Hepatocyte (in vitro differentiated cells): ENCODE measurements at regions not wholly inside any gene's neighbourhood (a gene's known extent, or its start where the extent isn't known, plus 50 kb on each side); places are given as distances from the start of the nearest gene placed in this dataset.

ENCODE experiments used
- DNase-seq: peaks from one replicate; pipeline ENCODE4 v3.0.0-alpha.2; 2016; ENCODE audit warnings: low spot score
- H2AFZ ChIP-seq: fragments of 200-600 bp; sonication (generic); 2 replicates; pipeline ENCODE4 v1.6.0; 2016; ENCODE audit warnings: antibody characterized with exemption, mild to moderate bottlenecking
- H3K27ac ChIP-seq: fragments of 200-600 bp; sonication (generic); 2 replicates; pipeline ENCODE4 v1.5.1; 2016; ENCODE audit warnings: mild to moderate bottlenecking
- H3K27me3 ChIP-seq: fragments of 200-600 bp; sonication (generic); 2 replicates; pipeline ENCODE4 v1.6.1; 2016
- H3K36me3 ChIP-seq: fragments of 200-600 bp; sonication (generic); replicated peaks from 2 replicates; pipeline ENCODE4 v1.5.1; 2016; ENCODE audit warnings: low read depth; ENCODE audit not compliant: insufficient read depth
- H3K4me1 ChIP-seq: fragments of 200-600 bp; sonication (generic); 2 replicates; pipeline ENCODE4 v1.5.1; 2016; ENCODE audit warnings: mild to moderate bottlenecking, moderate library complexity; ENCODE audit not compliant: insufficient read depth
- H3K4me2 ChIP-seq: fragments of 200-600 bp; sonication (generic); 2 replicates; pipeline ENCODE4 v1.6.0; 2016
- H3K4me3 ChIP-seq: fragments of 200-600 bp; sonication (generic); 2 replicates; pipeline ENCODE4 v1.5.1; 2016; ENCODE audit warnings: mild to moderate bottlenecking
- H3K79me2 ChIP-seq: fragments of 200-600 bp; sonication (generic); 2 replicates; pipeline ENCODE4 v1.6.0; 2017; ENCODE audit warnings: mild to moderate bottlenecking
- H3K9me2 ChIP-seq: fragments of 200-600 bp; sonication (generic); replicated peaks from 2 replicates; pipeline ENCODE4 v1.6.0; 2017; ENCODE audit warnings: mild to moderate bottlenecking; ENCODE audit not compliant: insufficient read depth
- H3K9me3 ChIP-seq: fragments of 200-600 bp; sonication (generic); 2 replicates; pipeline ENCODE4 v1.5.1; 2016; ENCODE audit warnings: low read depth, mild to moderate bottlenecking
- H4K20me1 ChIP-seq: fragments of 200-600 bp; sonication (generic); 2 replicates; pipeline ENCODE4 v1.6.0; 2016; ENCODE audit warnings: mild to moderate bottlenecking; ENCODE audit not compliant: insufficient read depth, poor library complexity, severe bottlenecking
- EZH2 ChIP-seq: fragments of 200-600 bp; sonication (generic); IDR thresholded peaks from 2 replicates; pipeline ENCODE4 v1.6.1; 2016; ENCODE audit warnings: antibody characterized with exemption, mild to moderate bottlenecking, borderline replicate concordance
- EZH2phosphoT487 ChIP-seq: fragments of 200-600 bp; sonication (generic); IDR thresholded peaks from one replicate; pipeline ENCODE4 v1.6.1; 2018; ENCODE audit warnings: antibody characterized with exemption, mild to moderate bottlenecking, low read depth, moderate library complexity; ENCODE audit not compliant: unreplicated experiment, severe bottlenecking
- WGBS: methylation state at CpG from one replicate; pipeline ENCODE4 v1.1.6; 2016; ENCODE audit warnings: low lambda C conversion rate; ENCODE audit errors: missing lambda C conversion rate; 5-methylcytosine and 5-hydroxymethylcytosine counted together
- TF ChIP-seq, protein P1 (sequence below): fragments of 200-600 bp; sonication (generic); IDR thresholded peaks from 2 replicates; pipeline ENCODE4 v1.5.1; 2016; ENCODE audit warnings: antibody characterized with exemption, mild to moderate bottlenecking; ENCODE audit not compliant: poor library complexity

DNA sequence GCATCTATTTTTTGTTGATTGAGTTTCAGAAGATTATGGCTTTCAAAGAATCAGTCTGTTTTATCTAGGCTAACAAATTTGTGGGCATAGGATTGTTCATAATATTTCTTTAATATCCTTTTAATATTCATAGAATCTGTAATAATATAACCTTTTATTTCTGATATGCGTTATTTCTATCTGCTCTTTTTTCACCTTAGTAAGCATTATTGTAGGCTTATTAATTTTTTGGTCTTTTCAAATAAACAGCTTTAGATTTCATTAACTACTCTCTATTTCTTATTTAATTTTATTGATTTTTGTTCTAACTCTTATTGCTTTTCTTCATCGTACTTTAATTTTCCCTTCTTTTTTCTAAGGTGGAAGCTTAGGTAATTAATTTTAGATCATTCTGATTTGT lies 1614.4 kb upstream of the DDX18 start:
- no peaks in the 10 kb centered on the region for H4K20me1 ChIP-seq
- H3K79me2 ChIP-seq: no peaks in the 10 kb centered on the region
- H2AFZ ChIP-seq: no peak overlapping the region
- no peaks in the 10 kb centered on the region for H3K9me3 ChIP-seq
- DNase-seq: no peak
- H3K4me3 ChIP-seq: no peak overlapping the region
- H3K9me2 ChIP-seq: no peaks in the 10 kb centered on the region
- no peaks in the 10 kb centered on the region for H3K27me3 ChIP-seq
- no peaks in the 10 kb centered on the region for H3K4me1 ChIP-seq
- no peak overlapping the region for H3K27ac ChIP-seq
- WGBS: 92% methylated on average over 2 of the region's 2 CpGs
- no peak overlapping the region for H3K4me2 ChIP-seq
- TF ChIP-seq EZH2phosphoT487: no peak
- TF ChIP-seq EZH2: no peak
- TF ChIP-seq, protein P1, sequence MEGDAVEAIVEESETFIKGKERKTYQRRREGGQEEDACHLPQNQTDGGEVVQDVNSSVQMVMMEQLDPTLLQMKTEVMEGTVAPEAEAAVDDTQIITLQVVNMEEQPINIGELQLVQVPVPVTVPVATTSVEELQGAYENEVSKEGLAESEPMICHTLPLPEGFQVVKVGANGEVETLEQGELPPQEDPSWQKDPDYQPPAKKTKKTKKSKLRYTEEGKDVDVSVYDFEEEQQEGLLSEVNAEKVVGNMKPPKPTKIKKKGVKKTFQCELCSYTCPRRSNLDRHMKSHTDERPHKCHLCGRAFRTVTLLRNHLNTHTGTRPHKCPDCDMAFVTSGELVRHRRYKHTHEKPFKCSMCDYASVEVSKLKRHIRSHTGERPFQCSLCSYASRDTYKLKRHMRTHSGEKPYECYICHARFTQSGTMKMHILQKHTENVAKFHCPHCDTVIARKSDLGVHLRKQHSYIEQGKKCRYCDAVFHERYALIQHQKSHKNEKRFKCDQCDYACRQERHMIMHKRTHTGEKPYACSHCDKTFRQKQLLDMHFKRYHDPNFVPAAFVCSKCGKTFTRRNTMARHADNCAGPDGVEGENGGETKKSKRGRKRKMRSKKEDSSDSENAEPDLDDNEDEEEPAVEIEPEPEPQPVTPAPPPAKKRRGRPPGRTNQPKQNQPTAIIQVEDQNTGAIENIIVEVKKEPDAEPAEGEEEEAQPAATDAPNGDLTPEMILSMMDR: no peak
- no peaks in the 10 kb centered on the region for H3K36me3 ChIP-seq

DNA sequence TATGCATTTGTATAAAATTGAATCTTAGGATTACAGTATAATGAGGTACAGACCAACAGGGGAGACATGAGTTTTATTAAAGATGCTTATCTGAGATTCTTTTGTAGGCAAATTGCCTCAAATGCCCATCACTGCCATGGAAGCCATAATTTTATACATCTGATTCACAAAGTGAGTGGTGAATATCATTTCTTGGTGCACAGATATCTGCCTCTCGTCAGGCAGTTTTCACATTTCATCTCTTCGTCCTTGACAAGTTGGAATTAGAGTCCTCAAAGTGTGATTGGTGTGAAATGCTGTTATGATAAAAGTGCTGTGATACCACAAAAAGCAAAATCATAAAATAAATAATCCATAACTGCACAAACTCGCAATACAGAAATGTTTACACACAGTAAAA lies 1602.8 kb upstream of the DDX18 start:
- WGBS: 76% methylated on average over 3 of the region's 3 CpGs
- Histone ChIP-seq H2AFZ (no peak overlapping the region), H3K79me2 (no peaks in the 10 kb centered on the region), H3K4me2 (no peak overlapping the region), H3K27me3 (no peaks in the 10 kb centered on the region), H3K9me2 (no peaks in the 10 kb centered on the region), H3K36me3 (no peaks in the 10 kb centered on the region), H3K4me1 (no peaks in the 10 kb centered on the region), H3K4me3 (no peak overlapping the region), H3K27ac (no peak overlapping the region), H4K20me1 (no peaks in the 10 kb centered on the region), H3K9me3 (no peaks in the 10 kb centered on the region)
- DNase-seq: no peak
- TF ChIP-seq, protein P1: no peak
- no peak for TF ChIP-seq EZH2phosphoT487

DNA sequence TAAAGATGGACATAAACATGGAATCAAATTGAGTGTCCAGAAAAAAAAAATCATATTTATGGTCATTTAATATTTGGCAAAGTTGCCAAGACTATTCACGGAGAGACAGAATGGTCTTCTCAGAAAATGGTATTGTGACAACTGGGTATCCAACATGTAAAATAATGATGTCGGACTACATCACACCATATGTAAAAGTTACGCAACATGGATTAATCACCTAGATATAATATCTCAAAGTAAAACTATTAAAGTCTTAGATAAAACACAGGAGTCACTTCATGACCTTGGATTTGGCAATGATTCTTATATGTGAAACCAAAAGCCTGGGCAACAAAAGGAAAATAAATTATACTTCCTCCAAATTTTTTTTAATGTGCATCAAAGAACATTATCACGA lies 1591.7 kb upstream of the DDX18 start:
- Histone ChIP-seq H2AFZ (no peak overlapping the region), H3K4me1 (no peaks in the 10 kb centered on the region), H3K9me2 (no peaks in the 10 kb centered on the region), H3K4me3 (no peak overlapping the region), H3K36me3 (no peaks in the 10 kb centered on the region), H3K27ac (no peak overlapping the region), H3K79me2 (no peaks in the 10 kb centered on the region), H3K27me3 (no peaks in the 10 kb centered on the region), H3K9me3 (no peaks in the 10 kb centered on the region), H4K20me1 (no peaks in the 10 kb centered on the region), H3K4me2 (no peak overlapping the region)
- DNase-seq: no peak
- TF ChIP-seq EZH2phosphoT487: no peak
- TF ChIP-seq EZH2: no peak
- TF ChIP-seq, protein P1: no peak
- WGBS: 93% methylated on average over 4 of the region's 4 CpGs

DNA sequence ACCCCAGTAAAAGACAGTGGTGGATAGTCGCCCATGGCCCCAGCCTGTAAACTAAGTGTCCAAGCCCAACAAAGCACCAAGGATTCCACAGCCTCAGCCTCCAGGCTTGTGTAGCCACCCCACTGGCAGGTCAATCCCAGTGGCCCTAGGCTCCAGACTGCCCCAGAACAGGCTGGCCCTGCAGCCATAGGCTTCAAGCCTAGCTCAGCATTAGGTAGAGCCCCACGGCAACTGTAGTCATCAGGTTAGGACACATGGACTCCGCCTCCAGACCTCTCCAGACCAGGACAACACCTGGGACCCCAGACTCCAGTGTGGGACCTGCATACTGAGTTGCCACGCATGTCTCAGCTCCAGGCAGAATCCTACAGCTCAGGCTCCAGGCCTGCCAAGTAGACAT lies 1590.6 kb upstream of the DDX18 start:
- Histone ChIP-seq H3K4me2 (no peak overlapping the region), H3K79me2 (no peaks in the 10 kb centered on the region), H2AFZ (no peak overlapping the region), H3K4me3 (no peak overlapping the region), H4K20me1 (no peaks in the 10 kb centered on the region), H3K9me2 (no peaks in the 10 kb centered on the region), H3K36me3 (no peaks in the 10 kb centered on the region), H3K9me3 (no peaks in the 10 kb centered on the region), H3K27me3 (no peaks in the 10 kb centered on the region), H3K27ac (no peak overlapping the region), H3K4me1 (no peaks in the 10 kb centered on the region)
- TF ChIP-seq EZH2phosphoT487: no peak
- TF ChIP-seq EZH2: no peak
- TF ChIP-seq, protein P1: no peak
- 95% methylated on average over 4 of the region's 4 CpGs for WGBS
- no peak for DNase-seq
